ENCODE measurements at regions not wholly inside any gene's neighbourhood (a gene's known extent, or its start where the extent isn't known, plus 50 kb on each side); places are given as distances from the start of the nearest gene placed in this dataset.

- no peak for DNase-seq (ENCODE audit: extremely low read depth in 1 of 2, low read depth in 1 of 2)
Observed at GRCh38 chr16:79810449-79811189, 210.1 kb upstream of the MAF start.

GRCh38 chr16:79809376-79809775 lies 208.8 kb upstream of the MAF start:
- no peak for DNase-seq (ENCODE audit: extremely low read depth in 1 of 2, low read depth in 1 of 2)

GRCh38 chr16:79808731-79809130 lies 208.2 kb upstream of the MAF start:
- DNase-seq (ENCODE audit: extremely low read depth in 1 of 2, low read depth in 1 of 2): no peak

DNA sequence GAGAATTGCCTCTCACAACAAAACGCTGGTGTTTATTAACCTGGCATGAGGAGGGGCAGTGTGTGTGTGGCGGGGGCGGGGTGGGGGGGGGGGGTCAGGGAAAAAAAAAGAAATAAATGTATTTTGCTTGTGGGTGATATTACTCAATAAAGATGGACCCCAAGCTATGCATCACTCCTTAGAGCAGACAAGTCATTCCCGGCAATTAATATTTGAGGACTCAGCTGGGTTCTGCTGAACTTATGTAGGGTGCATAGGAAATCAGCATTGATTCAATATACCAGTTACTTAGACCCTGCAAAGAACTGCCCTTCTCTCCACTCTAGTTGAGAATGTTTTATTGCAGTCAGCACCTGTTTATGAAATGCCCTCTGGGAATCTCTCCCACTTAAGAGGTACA lies 206.2 kb upstream of the MAF start:
- DNase-seq (ENCODE audit: extremely low read depth in 1 of 2, low read depth in 1 of 2): no peak

- no peak for DNase-seq (ENCODE audit: extremely low read depth in 1 of 2, low read depth in 1 of 2)
Observed at GRCh38 chr16:79805621-79806020, 205.1 kb upstream of the MAF start.

- no peak for DNase-seq (ENCODE audit: extremely low read depth in 1 of 2, low read depth in 1 of 2)
Observed at GRCh38 chr16:79801646-79802045, 201.1 kb upstream of the MAF start.

DNA sequence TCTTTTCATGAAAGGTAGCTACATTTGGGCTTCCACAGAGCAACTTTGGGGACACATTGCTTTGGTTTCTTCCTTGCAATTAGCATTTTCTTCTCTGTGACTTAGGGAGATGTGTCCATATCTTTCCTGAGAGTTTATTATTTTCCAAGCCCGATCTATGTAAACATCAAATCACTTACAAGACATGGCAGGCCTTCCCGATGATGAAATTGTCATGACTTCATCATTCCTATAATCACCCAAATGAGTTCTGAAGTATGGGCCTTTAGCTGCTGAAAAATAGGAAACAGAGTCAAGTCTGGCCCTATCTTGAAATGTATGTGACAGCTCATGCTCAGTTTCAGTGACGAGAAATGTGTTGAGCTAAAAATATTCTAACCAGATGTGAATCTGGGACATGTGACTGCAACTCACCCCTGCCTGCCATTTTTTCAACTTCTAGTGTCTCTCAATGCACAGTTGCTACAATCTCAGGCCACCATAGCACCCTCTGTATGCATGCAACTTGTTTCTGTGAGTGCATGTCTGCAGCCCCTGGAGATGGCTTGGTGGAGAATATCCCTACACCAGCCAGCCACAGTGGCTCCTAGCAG lies 199.6 kb upstream of the MAF start:
- DNase-seq (ENCODE audit: extremely low read depth in 1 of 2, low read depth in 1 of 2): no peak

DNA sequence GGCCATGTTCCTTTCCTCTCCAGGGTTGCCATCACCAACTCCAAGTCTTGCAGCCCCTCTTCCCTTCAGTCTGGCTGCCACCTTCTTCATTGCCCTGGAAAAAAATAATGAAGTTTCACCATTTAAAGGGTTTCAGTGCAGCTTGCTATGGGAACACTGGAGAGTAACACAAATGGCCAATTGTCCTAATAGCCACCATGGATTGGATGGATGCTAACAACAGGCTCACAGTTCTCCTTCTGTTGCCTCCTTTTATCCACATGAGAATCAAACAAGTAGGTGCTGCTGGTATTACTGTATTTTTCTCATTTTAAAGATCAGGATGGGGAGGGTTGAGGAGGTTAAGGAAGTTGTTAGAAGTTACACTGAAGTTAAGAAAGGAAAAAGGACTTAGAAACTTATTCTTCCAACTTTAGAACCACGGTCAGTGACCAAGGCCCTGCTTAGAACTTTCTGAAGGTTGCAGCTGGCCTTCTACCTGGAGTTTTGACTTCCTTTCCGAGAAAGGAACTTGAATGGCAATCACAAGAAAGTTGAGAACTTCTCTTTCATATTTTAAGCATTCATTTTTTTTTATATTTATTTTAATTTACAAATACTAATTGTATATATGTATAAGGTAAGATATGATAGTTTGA lies 198.0 kb upstream of the MAF start:
- DNase-seq (ENCODE audit: extremely low read depth in 1 of 2, low read depth in 1 of 2): no peak

- DNase-seq (ENCODE audit: extremely low read depth in 1 of 2, low read depth in 1 of 2): no peak
Observed at GRCh38 chr16:79797486-79797885, 196.9 kb upstream of the MAF start.

- DNase-seq (ENCODE audit: extremely low read depth in 1 of 2, low read depth in 1 of 2): no peak
Observed at GRCh38 chr16:79795556-79795955, 195.0 kb upstream of the MAF start.

- DNase-seq (ENCODE audit: extremely low read depth in 1 of 2, low read depth in 1 of 2): no peak
Observed at GRCh38 chr16:79794941-79795340, 194.4 kb upstream of the MAF start.

- no peak for DNase-seq (ENCODE audit: extremely low read depth in 1 of 2, low read depth in 1 of 2)
Observed at GRCh38 chr16:79792664-79793351, 192.3 kb upstream of the MAF start.

DNA sequence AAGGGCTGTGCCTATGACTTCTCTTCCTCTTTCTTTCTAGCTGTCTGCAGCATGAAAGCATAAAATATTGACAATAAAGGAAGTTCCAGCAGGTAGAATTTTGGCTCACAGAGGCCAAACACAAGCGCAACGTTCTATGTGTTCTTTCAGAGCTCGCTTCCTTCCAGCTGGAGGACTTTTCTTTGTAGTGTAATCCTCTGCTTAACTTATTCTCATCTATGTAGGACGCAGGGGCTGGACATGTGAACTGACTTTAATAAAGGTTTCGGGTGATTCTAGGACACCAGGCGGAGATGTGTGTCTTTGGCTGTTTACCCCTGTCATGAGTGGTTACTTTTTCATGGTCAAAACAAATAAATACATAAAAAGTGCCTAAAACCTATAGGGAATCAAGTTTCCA lies 191.5 kb upstream of the MAF start:
- no peak for DNase-seq (ENCODE audit: extremely low read depth in 1 of 2, low read depth in 1 of 2)

DNA sequence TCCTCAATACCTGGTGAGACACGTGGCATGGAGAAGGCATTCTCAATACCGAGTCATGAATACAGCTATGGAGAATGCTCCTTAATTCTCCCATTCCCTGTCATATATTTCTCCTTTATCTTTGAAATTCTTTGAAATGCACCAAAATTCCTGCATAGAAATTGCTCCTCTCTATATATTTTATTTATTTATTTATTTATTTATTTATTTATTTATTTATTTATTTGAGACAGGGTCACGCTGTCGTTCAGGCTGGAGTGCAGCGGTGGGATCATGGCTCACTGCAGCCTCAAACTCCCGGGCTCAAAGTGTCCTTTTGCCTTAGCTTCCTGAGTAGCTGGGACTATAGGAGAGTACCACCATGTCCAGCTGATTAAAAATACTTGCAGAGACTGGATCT lies 190.3 kb upstream of the MAF start:
- no peak for DNase-seq (ENCODE audit: extremely low read depth in 1 of 2, low read depth in 1 of 2)

DNA sequence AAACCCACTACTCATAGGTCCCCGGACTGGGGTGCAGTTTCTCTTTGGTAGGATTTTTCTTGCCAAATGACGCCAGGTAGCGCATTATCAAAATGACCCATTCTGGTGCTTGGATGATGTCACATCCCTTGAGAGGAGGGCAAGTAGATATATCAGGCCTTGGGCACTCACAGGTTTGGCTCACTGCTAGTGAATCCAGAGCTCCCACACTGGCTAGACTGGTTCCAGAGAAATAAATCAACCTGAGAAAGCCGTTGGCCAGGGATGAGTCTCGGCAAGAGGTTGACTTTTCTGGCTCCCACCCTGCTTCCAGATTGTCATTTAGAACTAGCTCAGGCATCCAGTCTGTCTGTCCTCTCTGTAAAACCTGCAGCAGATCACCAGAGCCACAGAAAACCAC lies 188.4 kb upstream of the MAF start:
- no peak for DNase-seq (ENCODE audit: extremely low read depth in 1 of 2, low read depth in 1 of 2)

DNA sequence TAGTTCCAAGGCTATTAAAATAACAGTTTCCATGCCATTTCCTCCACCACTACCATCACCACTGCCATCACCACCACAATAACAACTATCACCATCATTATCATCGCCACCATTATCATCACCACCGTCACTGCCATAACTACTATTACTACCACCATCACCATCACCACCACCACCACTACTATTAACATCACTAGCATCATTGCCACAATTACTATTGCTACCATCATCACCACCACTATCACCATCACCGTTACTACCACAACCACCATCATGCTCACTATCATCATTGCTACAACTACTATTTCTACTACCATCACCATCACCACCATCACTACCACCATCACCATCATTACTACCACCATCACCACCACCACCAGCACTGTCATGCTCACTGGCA lies 185.9 kb upstream of the MAF start:
- no peak for DNase-seq (ENCODE audit: extremely low read depth in 1 of 2, low read depth in 1 of 2)

GRCh38 chr16:79784007-79784406 lies 183.5 kb upstream of the MAF start:
- DNase-seq (ENCODE audit: extremely low read depth in 1 of 2, low read depth in 1 of 2): no peak

- DNase-seq (ENCODE audit: extremely low read depth in 1 of 2, low read depth in 1 of 2): no peak
Observed at GRCh38 chr16:79777679-79778078, 177.1 kb upstream of the MAF start.

GRCh38 chr16:79776243-79776847 lies 175.8 kb upstream of the MAF start:
- DNase-seq (ENCODE audit: extremely low read depth in 1 of 2, low read depth in 1 of 2): no peak

DNA sequence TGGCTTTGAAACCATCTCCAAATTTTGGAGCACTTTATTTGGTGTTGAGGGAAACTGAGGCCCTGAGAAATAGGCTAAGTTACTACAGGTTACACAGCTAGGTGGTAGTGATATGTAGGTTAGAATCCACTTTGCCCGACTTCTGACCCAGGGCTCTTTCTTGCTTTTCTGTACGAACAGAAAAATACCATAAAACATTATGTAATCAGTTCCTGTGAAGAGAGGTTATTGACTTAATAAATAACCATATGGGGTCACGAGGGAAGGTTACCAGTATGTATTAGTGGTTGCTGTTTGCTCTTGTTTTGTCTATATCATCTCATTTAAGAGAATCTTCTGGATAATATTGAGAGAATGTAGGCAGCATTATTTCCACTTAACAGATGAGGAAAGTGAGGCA lies 172.2 kb upstream of the MAF start:
- no peak for DNase-seq (ENCODE audit: extremely low read depth in 1 of 2, low read depth in 1 of 2)

- DNase-seq (ENCODE audit: extremely low read depth in 1 of 2, low read depth in 1 of 2): no peak
Observed at GRCh38 chr16:79772048-79772447, 171.5 kb upstream of the MAF start.

All from stimulated activated CD8-positive, alpha-beta memory T cell treated with anti-CD3 and anti-CD28 coated beads, Interleukin-7, amount 100 ng/mL, for 48 hours (primary cell).